Posterior cingulate gyrus (tissue), 11 donors: ENCODE measurements at regions not wholly inside any gene's neighbourhood (a gene's known extent, or its start where the extent isn't known, plus 50 kb on each side); places are given as distances from the start of the nearest gene placed in this dataset.
A peak's percentile ranks its signal among the peaks of the same experiment; 100 is the strongest.
"Not testable (repeated sequence)": the region's sequence is repeated elsewhere in the genome, so short reads cannot be mapped to it uniquely, and the experiment has no call there.

Experiments
- DNase-seq, 10 donors: peaks; one replicate each; pipeline versions ENCODE4 v3.0.0 to v3.0.0-alpha.2; 2020 to 2021; ENCODE audit warnings: mixed read lengths in 3 of 10
- intact Hi-C: fragments of 100-400 bp; cut with DNase I; formaldehyde crosslinking; loops from one replicate; pipeline ENCODE4 v1.15.1; 2023

DNA sequence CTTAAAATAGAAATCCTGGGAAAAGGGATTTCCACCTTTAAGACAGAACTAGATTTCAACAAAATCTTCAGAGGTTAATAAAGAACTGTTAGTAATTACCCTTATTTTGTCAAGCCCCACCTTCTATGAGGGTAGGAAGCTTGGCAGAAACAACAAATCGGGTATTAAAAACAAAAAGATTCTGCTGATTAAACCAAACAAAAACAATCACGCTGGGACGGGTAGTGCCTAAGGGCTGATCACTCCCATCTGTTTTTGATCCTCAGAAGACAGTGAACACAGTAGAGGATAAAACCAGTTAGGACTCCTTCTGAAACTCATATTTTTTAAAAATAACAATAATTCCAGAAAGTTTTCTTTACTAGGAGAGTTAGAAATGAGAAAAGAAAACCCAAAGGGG is 441.3 kb upstream of the API5 start:
- no peak for DNase-seq
- intact Hi-C loops = no loop called here

DNA sequence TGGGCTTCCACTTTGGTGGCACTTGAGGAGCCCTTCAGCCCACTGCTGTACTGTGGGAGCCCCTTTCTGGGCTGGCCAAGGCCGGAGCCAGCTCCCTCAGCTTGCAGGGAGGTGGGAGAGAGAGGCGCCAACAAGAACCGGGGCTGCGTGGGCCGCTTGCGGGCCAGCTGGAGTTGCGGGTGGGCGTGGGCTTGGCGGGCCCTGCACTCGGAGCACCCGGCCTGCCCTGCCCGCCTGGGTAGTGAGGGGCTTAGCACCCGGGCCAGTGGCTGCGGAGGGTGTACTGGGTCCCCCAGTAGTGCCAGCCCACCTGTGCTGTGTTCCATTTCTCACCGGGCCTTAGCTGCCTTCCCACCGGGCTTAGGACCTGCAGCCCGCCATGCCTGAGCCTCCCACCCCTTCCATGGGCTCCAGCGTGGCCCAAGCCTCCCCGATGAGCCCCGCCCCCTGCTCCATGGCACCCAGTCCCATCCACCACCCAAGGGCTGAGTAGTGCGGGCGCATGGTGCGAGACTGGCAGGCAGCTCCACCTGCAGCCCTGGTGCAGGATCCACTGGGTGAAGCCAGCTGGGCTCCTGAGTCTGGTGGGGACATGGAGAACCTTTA is 437.9 kb upstream of the API5 start:
- peak in 1 of 10 donors; percentile 83 for DNase-seq
- intact Hi-C loops = not testable (repeated sequence)

DNA sequence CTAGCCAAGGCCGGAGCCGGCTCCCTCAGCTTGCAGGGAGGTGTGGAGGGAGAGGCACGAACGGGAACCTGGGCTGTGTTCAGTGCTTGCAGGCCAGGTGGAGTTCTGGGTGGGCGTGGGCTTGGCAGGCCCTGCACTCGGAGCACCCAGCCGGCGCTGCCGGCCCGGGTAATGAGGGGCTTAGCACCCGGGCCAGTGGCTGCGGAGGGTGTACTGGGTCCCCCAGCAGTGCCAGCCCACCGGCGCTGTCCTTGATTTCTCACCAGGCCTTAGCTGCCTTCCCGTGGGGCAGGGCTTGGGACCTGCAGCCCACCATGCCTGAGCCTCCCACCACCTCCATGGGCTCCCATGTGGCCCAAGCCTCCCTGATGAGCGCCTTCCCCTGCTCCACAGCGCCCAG is 430.5 kb upstream of the API5 start:
- intact Hi-C loops = not testable (repeated sequence)
- DNase-seq = peak in 2 of 10 donors; percentile 37 to 74

DNA sequence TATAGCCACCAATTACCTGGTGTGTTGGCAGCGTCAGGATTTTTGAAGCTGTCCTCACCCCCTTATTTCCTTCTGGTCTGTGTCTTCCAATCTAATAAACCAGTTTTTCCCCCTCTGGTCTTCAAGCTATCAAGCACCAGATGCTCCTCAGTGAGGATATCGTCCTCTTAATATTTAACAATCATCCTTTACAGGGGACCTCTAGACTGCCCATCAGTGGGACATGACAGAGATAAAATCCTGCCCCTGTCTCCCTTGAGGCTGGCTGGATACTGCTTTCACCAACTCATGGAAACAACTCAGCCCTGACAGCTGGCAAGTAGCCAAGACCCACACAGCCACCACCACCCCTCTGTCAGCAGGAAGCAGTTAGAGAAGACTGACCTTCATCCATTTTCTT is 421.0 kb upstream of the API5 start:
- intact Hi-C loops = no loop called here

DNA sequence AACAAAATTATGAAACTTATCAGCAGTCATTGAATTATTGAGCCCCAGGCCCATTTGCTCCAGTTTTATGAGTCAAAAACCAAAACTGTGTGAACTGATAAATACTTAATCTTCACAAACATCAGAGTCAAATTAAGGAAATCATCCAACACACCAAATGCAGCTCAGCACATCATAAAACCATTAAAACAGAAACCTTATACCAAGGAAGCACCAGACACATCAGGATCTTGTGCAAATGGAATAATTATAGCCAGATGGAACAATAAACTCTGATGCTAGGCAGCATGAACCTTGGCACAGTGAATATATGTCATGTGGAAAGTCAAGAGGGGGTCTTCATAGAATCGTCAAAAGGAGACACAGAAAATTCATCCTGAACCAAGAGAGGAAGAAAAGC is 410.7 kb upstream of the API5 start:
- no peak for DNase-seq
- intact Hi-C loops = no loop called here

More for the DNA sequence above, 421.0 kb upstream of the API5 start:
- DNase-seq = peak in 1 of 10 donors; percentile 50

DNA sequence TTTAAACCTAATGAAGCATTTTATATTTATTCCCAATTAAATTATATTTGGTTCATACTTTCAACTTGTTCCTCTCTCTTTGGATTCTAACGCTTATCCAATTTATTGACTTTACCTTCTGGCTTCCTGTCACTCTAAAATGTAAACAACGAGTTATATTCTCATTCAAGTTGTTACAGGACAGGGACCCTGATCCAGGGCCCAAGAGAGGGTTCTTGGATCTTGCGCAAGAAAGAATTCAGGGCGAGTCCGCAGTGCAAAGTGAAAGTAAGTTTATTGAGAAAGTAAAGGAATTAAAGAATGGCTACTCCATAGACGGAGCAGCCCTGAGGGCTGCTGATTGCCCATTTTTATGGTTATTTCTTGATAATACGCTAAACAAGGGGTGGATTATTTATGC is 405.6 kb upstream of the API5 start:
- intact Hi-C loops = no loop called here
- DNase-seq = no peak

DNA sequence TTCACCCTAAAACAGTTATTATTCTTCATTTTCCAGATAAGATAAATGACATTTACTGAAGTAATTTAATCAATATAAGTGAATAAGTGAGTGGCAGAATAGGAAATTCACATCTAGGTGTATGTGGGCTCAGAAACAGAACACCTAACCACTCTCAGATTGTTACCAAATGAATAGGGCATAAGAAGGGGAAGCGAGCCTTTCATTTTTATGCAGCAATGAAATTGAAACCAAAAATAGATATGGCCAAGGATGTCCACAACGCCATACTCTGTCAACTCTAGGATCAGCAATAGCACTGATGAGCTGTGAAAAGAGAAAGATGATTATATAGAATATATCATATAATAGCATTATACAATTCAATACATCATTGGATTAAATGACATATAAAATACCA is 398.1 kb upstream of the API5 start:
- no peak for DNase-seq
- intact Hi-C loops = no loop called here

DNA sequence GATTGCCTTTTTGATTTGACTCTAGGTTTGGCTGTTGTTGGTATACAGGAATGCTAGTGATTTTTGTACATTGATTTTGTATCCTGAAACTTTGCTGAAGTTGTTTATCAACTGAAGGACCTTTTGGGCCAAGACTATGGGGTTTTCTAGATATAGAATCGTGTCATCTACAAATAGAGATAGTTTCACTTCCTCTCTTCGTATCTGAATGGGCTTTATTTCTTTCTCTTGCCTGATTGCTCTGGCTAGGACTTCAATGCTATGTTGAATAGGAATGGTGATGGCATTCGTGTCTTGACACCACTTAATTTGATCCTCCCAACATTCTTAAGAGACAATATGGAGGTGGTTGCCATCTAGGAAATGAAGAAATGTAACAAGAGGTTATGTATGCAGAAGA is 388.1 kb upstream of the API5 start:
- intact Hi-C loops = no loop called here
- no peak for DNase-seq

DNA sequence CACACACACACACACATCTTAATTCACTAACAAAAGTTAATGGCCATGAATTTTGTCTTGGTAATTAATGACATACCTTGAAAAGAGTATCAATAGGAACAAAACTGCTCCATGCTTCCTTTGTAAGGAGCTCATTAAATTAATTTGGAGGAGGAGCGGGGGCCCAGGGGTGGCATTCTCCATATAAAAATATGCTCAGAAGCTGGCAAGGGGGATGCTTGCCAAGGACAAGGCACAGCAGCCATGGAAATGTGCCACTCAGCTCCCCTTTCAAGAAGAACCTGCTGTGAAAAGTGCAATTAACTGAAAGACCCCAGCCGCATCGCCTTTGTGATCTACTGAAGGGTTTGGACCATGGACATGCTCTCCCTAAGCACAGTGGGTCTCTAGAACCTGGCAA is 385.9 kb upstream of the API5 start:
- intact Hi-C loops = no loop called here

DNA sequence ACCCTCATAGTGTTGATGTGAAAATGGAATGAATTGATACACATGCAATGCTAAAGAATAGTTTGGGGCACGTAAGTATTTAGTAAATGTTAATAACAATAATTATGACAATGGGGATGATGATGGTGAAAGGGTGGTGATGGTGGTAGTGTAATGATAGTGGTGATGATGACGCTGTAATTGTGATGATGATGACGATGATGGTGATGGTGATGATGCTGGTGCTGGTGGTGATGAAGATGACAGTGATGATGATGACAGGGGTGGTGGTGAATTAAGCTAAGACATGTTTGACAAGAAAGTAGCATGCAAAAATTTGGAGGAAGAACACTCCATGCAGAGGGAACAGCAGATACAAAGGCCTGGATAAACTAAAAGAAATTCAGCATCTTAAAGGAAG is 364.4 kb upstream of the API5 start:
- intact Hi-C loops = no loop called here
- DNase-seq = no peak

More for the DNA sequence above, 385.9 kb upstream of the API5 start:
- DNase-seq = no peak

DNA sequence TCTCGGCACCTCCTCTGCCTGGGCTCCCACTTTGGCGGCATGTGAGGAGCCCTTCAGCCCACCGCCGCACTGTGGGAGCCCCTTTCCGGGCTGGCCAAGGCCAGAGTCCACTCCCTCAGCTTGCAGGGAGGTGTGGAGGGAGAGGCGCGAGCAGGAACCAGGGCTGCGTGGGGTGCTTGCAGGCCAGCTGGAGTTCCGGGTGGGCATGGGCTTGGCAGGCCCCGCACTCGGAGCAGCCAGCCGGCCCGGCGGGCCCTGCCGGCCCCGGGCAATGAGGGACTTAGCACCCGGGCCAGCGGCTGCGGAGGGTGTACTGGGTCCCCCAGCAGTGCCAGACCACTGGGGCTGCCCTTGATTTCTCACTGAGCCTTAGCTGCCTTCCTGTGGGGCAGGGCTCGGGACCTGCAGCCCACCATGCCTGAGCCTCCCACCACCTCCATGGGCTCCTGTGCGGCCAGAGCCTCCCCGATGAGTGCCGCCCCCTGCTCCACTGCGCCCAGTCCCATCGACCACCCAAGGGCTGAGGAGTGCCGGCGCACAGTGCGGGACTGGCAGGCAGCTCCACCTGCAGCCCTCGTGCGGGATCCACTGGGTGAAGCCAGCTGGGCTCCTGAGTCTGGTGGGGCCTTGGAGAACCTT is 361.9 kb upstream of the API5 start:
- intact Hi-C loops = not testable (repeated sequence)
- peak in 1 of 10 donors; percentile 68 for DNase-seq

DNA sequence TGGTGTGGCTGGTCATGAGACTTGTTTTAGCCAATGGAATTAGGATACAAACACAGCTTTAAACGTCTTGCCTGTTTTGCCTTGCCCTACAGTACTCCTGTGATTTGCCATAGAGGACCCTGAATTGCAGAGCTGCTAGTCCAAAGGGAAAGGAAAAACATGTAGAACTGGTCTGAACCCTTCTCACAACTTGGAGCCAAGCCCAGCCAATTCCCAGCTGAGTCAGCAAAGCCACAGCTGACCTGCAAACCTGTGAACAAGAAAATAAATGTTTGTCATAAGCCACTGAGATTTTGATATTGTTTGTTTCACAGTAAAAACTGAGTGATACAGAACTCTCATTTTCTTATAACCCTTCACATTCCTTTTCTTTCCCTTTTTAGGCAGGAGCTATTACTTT is 360.5 kb upstream of the API5 start:
- intact Hi-C loops = no loop called here
- DNase-seq = peak in 1 of 10 donors; percentile 73

DNA sequence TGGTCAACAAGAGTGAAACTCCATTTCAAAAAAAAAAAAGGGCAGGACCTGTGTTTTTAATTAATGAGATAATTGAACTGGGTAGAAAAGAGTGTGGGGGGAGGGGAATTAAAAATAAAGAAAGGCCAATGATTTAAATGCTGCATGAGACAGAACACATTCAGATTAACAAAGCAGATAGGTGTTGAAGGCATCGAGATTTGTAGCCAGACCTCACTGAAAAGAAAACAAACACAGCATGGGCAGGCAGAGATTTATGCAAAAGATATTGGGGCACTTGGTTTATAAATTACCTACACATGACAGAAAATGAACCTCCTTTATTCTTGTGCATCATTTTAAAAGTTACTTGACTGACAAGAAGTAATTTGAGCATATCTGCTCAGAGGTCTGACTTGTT is 354.0 kb upstream of the API5 start:
- DNase-seq = no peak
- intact Hi-C loops = no loop called here

DNA sequence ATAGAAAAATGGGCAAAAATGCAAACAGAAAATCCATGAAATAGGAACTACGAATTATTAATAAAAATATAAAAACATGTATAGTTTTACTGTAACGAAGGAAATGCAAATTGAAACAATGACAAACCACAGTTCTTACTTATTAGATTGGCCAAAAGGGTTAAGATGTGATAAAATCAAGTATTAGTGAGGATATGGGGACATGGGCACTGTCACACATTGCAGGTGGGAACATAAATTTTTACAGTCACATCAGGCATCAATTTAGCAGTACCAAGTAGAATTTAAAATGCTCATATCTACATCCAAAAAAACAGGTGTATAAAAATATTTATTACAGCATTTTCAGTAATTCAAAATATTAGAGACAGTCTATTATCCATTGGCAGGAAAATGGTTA is 353.2 kb upstream of the API5 start:
- intact Hi-C loops = no loop called here
- DNase-seq = no peak

DNA sequence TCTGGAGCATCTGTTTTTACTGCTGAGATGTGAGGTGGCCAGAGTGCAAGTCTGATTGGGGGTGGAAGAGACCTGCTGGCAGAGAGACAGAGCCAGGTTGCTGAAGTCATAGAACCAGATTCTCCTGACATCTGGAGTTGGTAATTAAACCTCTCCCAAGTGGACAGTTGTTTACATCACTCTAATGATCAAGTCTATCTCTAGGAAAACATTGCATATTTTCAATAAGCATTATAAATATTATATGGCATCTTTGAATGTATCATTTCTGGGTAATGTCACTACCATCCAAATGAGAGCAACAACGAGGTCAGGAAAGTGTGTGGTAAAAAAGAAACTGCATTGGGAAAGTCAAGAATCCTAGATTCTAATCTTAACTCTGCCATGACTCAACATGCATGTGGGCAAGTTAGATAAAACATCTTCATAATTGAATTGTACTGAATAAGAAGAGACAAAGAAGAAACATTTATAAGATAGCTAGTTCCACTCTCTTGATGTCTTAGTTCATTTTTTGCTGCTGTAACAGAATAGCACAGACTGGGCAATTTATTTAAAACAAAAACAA is 351.2 kb upstream of the API5 start:
- intact Hi-C loops = no loop called here
- DNase-seq = no peak

DNA sequence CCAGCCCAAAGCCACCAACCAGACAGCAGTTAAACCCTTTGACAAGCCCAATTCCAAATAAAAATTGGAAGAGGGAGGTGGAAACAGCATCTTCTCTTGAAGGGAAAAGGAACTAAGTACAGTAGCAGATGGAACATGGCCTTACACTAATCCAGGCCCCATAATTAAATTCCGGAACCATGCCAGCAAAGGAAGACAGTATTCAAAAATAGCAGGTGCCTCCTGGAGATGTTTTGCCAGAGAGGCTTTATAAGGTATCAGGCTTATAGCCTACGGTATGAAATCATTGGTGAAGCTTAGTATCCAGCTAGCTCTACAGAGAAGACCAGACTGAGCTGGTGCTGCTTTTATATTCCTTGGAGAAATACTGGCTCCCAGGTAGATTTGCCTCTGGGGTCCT is 344.1 kb upstream of the API5 start:
- intact Hi-C loops = no loop called here
- DNase-seq = no peak

DNA sequence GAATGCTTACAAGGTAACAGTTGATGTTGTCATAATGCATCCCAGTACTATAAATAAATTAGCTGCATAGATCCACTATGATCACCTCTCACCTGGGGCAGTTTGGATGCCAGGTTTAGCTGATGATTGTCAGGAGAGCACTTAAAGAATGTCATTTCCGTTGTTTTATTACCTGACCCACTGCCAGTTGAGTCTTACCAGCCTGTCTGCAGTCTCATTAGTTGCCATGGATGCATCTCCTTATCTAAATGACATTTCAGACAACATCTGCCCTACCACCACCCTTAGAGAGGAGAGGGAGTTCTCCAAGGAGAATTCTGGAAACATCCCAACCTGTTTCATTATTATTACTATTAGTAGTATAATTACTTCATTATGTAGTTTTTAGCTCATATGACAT is 339.1 kb upstream of the API5 start:
- intact Hi-C loops = no loop called here
- no peak for DNase-seq

DNA sequence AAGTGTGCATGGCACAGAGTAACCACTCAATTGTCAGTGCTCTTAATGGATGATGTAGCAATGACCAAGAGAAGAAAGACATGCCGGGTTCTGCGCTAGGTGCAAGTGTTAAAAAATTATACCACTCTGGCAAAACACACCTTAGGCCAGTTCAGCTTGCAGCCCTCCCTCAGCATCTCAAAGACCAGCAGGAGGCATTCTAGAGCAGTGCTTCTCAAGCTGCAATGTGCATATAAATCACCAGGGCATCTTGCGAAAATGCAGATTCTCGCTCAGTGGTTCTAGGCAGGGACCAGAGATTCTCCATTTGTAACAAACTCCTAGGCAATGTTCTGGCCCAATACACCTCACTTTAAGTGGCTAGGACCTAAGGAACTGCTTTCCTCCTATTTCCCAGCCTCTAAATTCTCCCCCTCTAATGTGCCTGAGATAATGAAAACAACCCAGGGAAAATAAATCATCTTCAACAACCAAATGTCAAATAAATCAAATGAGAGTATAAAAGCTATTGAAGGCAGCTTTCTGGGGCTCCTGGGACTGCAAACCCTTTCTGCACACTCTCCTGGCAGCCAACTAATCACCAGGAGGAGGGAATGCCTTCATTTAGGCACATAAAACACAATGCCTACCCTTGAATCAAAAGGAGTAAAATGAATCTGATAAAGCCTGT is 337.2 kb upstream of the API5 start:
- no peak for DNase-seq
- intact Hi-C loops = no loop called here

DNA sequence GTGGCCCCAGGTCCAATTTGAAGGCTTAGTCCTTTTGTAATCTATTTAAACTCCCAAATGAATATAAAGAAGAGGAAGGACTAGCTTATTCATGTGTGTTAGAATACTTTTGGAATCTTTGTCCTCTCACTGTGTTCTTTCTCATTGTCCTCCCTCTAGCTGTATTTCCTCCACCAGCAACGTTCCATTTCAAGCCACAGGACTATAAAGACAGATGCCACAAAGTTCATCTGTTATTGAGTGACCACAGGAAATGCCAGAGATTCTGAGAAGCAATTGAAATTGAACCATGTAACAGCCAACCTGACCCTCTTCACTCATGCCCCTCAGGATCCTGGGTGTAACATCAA is 336.6 kb upstream of the API5 start:
- DNase-seq = no peak
- intact Hi-C loops = no loop called here

DNA sequence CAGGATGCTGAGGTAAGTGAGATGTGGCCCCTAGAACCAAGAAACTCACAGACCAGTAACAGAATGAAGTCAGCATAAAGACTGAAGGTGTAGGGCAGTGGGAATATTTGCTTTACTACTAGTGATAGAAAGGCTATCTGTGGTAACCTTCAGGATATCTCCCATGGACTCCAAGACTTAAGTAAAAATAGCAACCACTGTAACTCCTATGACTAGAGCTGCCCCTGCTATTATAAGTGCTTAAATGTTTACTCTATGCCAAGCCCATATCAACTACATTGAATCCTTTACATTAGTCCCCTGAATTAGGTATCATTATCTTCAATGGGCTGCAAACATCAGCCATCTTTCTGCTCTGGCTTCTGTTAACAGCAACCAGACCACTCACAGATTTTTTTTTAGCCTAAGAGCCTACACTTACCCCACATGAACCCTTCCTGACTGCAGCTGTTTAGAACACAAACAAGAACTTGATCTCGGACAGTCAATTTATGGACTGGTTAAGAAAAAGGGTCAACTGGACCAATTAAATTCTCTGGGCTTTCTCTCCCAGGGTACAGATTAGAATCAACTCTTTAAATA is 335.1 kb upstream of the API5 start:
- intact Hi-C loops = no loop called here
- DNase-seq = no peak

DNA sequence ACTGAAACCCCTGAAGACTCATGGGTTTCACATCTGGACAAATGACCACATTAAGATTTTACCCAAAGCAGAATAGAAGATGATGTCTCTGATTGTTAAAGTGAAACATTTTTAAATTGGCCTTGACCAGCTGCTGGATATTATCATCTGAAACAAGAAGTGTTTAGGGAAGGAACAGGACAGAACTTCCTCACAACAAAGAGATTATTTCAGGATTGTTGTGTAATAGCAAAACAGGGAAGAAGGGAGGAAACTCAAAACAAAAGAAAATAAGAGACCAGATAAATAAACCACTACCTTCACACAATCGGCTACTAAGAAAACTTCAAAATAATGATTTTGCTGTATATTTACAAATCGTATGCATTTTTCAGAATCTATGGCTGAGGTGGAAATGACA is 319.2 kb upstream of the API5 start:
- intact Hi-C loops = no loop called here
- no peak for DNase-seq
